ENCODE measurements at regions not wholly inside any gene's neighbourhood (a gene's known extent, or its start where the extent isn't known, plus 50 kb on each side); places are given as distances from the start of the nearest gene placed in this dataset.

DNA sequence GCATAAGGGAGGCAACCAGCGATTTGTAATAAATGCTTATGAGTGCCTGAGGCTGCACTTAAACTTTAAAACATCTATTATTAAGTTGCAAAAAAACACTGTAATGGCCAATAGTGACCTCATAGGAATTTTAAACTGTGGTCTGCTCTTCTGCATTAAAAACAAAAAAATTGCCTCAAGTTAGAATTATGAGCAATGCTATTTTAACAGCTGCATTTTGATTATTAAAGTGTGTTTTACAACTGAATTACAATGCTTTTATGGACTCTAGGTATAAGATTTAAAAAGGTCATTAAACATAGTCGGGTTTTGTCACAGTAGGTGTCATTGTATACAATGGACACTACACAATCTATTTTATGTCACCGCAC is 528.7 kb upstream of the FANCL start:
- no peak for FAIRE-seq

More for the DNA sequence above, 528.7 kb upstream of the FANCL start:
- DNase-seq (ENCODE audit: low read depth in 1 of 2, low spot score in 2 of 2), result no peak
- H2BK20ac ChIP-seq (ENCODE audit: low read length), result no peak overlapping the region
- ChIA-PET CTCF (ENCODE audit: partially characterized antibody) (no interaction called here), POLR2A (ENCODE audit: partially characterized antibody) (no interaction called here)
- H2BK12ac ChIP-seq (ENCODE audit: low read depth, low read length), result no peak overlapping the region
- no peaks in the 10 kb centered on the region for H3K9me3 ChIP-seq (ENCODE audit: insufficient read depth in 2 of 2, low read depth in 1 of 2, low read length in 1 of 2)
- H3K56ac ChIP-seq (replicated peaks; ENCODE audit: insufficient read length, low read depth, low read length), result no peak overlapping the region
- H4K20me1 ChIP-seq (replicated peaks in 1 of 2; ENCODE audit: control insufficient read depth in 1 of 2, insufficient read depth in 2 of 2, low read length in 2 of 2), result no peaks in the 10 kb centered on the region
- H3K4me2 ChIP-seq (ENCODE audit: insufficient read depth in 1 of 2, low read depth in 2 of 2, low read length in 2 of 2), result no peak overlapping the region
- no peak overlapping the region for H3K9ac ChIP-seq (replicated peaks in 1 of 4; ENCODE audit: extremely low read depth in 1 of 4, low read depth in 3 of 4, low read length in 3 of 4)
- 88% methylated on average over 3 of the region's 3 CpGs; no CpG with 5 or more reads in 1 of the 2 experiments for WGBS, 2 experiments (ENCODE audit: extremely low coverage in 1 of 2, insufficient coverage in 1 of 2, insufficient read length in 1 of 2, insufficient replicate concordance in 2 of 2, low coverage in 1 of 2, low lambda C conversion rate in 2 of 2, missing lambda C conversion rate in 1 of 2)
- no peak overlapping the region for H3K4me3 ChIP-seq (ENCODE audit: extremely low read depth in 1 of 4, insufficient read depth in 2 of 4, low read depth in 3 of 4, low read length in 4 of 4)
- H3K4ac ChIP-seq (replicated peaks; ENCODE audit: insufficient read length, low read depth, low read length), result no peak overlapping the region
- H3K36me3 ChIP-seq (ENCODE audit: control insufficient read depth in 2 of 4, insufficient read depth in 4 of 4, low read length in 3 of 4), result no peaks in the 10 kb centered on the region
- H3K23ac ChIP-seq (ENCODE audit: insufficient read length), result no peak overlapping the region
- H4K91ac ChIP-seq (replicated peaks; ENCODE audit: insufficient read length, low read length), result no peak overlapping the region
- H3K18ac ChIP-seq (ENCODE audit: extremely low read depth, low read length), result no peak overlapping the region
- no peak overlapping the region for H2BK120ac ChIP-seq (replicated peaks; ENCODE audit: low read depth, low read length)
- no peaks in the 10 kb centered on the region for H3K79me1 ChIP-seq (ENCODE audit: low read depth, low read length)
- no peak overlapping the region for H2AFZ ChIP-seq (ENCODE audit: low read length)
- no peaks in the 10 kb centered on the region for H3K27me3 ChIP-seq (replicated peaks in 1 of 4; ENCODE audit: control insufficient read depth in 3 of 4, extremely low read depth in 1 of 4, insufficient read depth in 3 of 4, low read length in 3 of 4)
- no peak overlapping the region for H2BK15ac ChIP-seq (ENCODE audit: low read length)
- H2AK5ac ChIP-seq (ENCODE audit: low read depth, low read length), result no peak overlapping the region
- H3K23me2 ChIP-seq (ENCODE audit: low read depth, low read length), result no peaks in the 10 kb centered on the region
- H3K79me2 ChIP-seq (ENCODE audit: control insufficient read depth in 1 of 2, insufficient read depth in 2 of 2, low read length in 2 of 2), result no peaks in the 10 kb centered on the region
- TF ChIP-seq GABPA (IDR thresholded peaks at IDR 0.05; ENCODE audit: borderline replicate concordance, insufficient read depth, low read length) (no peak), BRCA1 (IDR thresholded peaks at IDR 0.05; ENCODE audit: low read depth, low read length) (no peak), ZNF274 (IDR thresholded peaks at IDR 0.05; ENCODE audit: borderline replicate concordance, extremely low read depth, low read length) (no peak), RFX5 (IDR thresholded peaks at IDR 0.05; ENCODE audit: borderline replicate concordance, low read depth, low read length) (no peak), HDAC2 (IDR thresholded peaks at IDR 0.05; ENCODE audit: borderline replicate concordance in 1 of 2, low read depth in 2 of 2, low read length in 2 of 2) (no peak), SP2 (IDR thresholded peaks at IDR 0.05; ENCODE audit: low read length) (no peak), TAF1 (IDR thresholded peaks at IDR 0.05; ENCODE audit: low read depth, low read length) (no peak), SP4 (IDR thresholded peaks at IDR 0.05; ENCODE audit: low read length) (no peak)
- no peak overlapping the region for H4K8ac ChIP-seq (ENCODE audit: extremely low read depth, insufficient read depth, low read length)
- peaks cover 0 to 10% (median 2%) of the 10 kb centered on the region in 4 experiments; a peak in 2 of 7 replicates for H3K4me1 ChIP-seq (replicated peaks in 1 of 4; ENCODE audit: control insufficient read depth in 3 of 4, insufficient read depth in 4 of 4, low read length in 3 of 4)
- no peak overlapping the region for H3K14ac ChIP-seq (ENCODE audit: insufficient read length)
- no peak overlapping the region for H2BK5ac ChIP-seq (ENCODE audit: low read depth, low read length)
- H3K27ac ChIP-seq (ENCODE audit: low read depth, low read length), result no peak overlapping the region
- H4K5ac ChIP-seq (ENCODE audit: insufficient read length, low read depth, low read length), result no peak overlapping the region
